ENCODE measurements at regions not wholly inside any gene's neighbourhood (a gene's known extent, or its start where the extent isn't known, plus 50 kb on each side); places are given as distances from the start of the nearest gene placed in this dataset.

GRCh38 chr3:124569761-124570160, 160.5 kb upstream of the UMPS start:
- Histone ChIP-seq H4K20me1 (ENCODE audit: insufficient read depth, low read length) (no peaks in the 10 kb centered on the region), H2AFZ (ENCODE audit: low read length) (no peak overlapping the region), H3K27me3 (ENCODE audit: insufficient read depth, low read length) (peaks cover 25% of the 10 kb centered on the region), H3K36me3 (ENCODE audit: insufficient read depth, low read length) (no peaks in the 10 kb centered on the region), H3K79me2 (ENCODE audit: insufficient read depth, low read length) (no peaks in the 10 kb centered on the region), H3K4me3 (ENCODE audit: insufficient read depth, low read length) (no peak overlapping the region), H3K4me2 (ENCODE audit: insufficient read depth, low read length) (no peak overlapping the region), H3K4me1 (ENCODE audit: insufficient read depth, low read length) (no peaks in the 10 kb centered on the region), H3K27ac (ENCODE audit: low read depth, low read length) (no peak overlapping the region), H3K9me3 (ENCODE audit: low read depth, low read length) (no peaks in the 10 kb centered on the region)
- TF ChIP-seq, protein P1, sequence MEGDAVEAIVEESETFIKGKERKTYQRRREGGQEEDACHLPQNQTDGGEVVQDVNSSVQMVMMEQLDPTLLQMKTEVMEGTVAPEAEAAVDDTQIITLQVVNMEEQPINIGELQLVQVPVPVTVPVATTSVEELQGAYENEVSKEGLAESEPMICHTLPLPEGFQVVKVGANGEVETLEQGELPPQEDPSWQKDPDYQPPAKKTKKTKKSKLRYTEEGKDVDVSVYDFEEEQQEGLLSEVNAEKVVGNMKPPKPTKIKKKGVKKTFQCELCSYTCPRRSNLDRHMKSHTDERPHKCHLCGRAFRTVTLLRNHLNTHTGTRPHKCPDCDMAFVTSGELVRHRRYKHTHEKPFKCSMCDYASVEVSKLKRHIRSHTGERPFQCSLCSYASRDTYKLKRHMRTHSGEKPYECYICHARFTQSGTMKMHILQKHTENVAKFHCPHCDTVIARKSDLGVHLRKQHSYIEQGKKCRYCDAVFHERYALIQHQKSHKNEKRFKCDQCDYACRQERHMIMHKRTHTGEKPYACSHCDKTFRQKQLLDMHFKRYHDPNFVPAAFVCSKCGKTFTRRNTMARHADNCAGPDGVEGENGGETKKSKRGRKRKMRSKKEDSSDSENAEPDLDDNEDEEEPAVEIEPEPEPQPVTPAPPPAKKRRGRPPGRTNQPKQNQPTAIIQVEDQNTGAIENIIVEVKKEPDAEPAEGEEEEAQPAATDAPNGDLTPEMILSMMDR (IDR thresholded peaks at IDR 0.05; ENCODE audit: extremely low read depth, low read depth, low read length) = no peak
- no peak for DNase-seq (ENCODE audit: insufficient read length, low spot score, missing footprints)

DNA sequence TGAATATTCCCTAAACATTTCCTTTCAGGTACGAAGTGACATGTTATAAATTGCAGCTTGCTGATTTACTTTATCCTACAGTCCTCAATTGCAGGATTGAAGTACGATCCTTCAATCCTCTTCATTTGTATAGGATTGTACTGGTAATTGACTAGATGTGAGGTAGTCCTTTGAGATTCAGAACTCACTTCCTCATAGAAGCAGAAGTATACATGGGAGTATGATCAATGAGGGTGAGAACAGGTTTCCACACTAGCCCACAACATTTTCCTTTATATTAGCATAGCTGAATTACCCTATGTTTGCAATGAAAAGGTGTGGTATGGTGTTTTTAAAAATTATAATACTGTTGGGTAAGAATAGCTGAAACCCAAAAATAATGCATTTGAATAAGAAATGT, 160.0 kb upstream of the UMPS start:
- H3K4me2 ChIP-seq (ENCODE audit: insufficient read depth, low read length) = no peak overlapping the region
- DNase-seq (ENCODE audit: insufficient read length, low spot score, missing footprints) = no peak
- H3K4me1 ChIP-seq (ENCODE audit: insufficient read depth, low read length) = no peaks in the 10 kb centered on the region

DNA sequence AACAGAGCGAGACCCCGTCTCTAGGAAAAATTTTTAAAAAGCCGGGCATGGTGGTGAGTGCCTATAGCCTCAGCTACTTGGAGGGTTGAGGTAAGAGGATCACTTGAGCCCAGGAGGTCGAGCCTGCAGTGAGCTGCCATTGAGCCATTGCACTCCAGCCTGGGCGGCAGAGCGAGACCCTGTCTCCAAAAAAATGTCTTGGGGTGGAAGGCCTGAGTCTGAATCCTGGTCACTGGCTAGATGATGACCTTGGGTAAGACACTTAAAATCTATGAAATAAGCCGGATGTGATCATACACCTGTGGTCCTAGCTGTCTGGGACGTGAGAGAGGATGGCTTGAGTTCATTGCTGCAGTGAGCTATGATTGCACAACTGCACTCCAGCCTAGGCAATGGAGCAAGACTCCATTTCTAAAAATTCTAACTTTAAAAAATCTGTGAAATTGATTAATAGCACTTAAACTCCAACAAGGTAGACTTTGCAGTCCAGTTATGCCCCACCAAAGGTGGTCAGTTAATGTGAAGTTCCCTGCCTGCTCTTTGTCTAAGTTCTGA, 157.3 kb upstream of the UMPS start:
- H4K20me1 ChIP-seq (ENCODE audit: insufficient read depth, low read length) = no peaks in the 10 kb centered on the region
- no peaks in the 10 kb centered on the region for H3K36me3 ChIP-seq (ENCODE audit: insufficient read depth, low read length)
- no peak overlapping the region for H3K4me3 ChIP-seq (ENCODE audit: insufficient read depth, low read length)
- DNase-seq (ENCODE audit: insufficient read length, low spot score, missing footprints) = no peak
- TF ChIP-seq, protein P1 (IDR thresholded peaks at IDR 0.05; ENCODE audit: extremely low read depth, low read depth, low read length) = no peak
- peaks cover 16% of the 10 kb centered on the region for H3K27me3 ChIP-seq (ENCODE audit: insufficient read depth, low read length)
- H3K27ac ChIP-seq (ENCODE audit: low read depth, low read length) = no peak overlapping the region
- H3K9me3 ChIP-seq (ENCODE audit: low read depth, low read length) = no peaks in the 10 kb centered on the region
- no peak overlapping the region for H3K4me2 ChIP-seq (ENCODE audit: insufficient read depth, low read length)
- H3K4me1 ChIP-seq (ENCODE audit: insufficient read depth, low read length) = no peaks in the 10 kb centered on the region
- no peaks in the 10 kb centered on the region for H3K79me2 ChIP-seq (ENCODE audit: insufficient read depth, low read length)
- H2AFZ ChIP-seq (ENCODE audit: low read length) = no peak overlapping the region

More for the DNA sequence above, 160.0 kb upstream of the UMPS start:
- peaks cover 25% of the 10 kb centered on the region for H3K27me3 ChIP-seq (ENCODE audit: insufficient read depth, low read length)
- no peak overlapping the region for H2AFZ ChIP-seq (ENCODE audit: low read length)
- no peaks in the 10 kb centered on the region for H3K36me3 ChIP-seq (ENCODE audit: insufficient read depth, low read length)
- H3K9me3 ChIP-seq (ENCODE audit: low read depth, low read length) = no peaks in the 10 kb centered on the region
- no peaks in the 10 kb centered on the region for H4K20me1 ChIP-seq (ENCODE audit: insufficient read depth, low read length)
- no peak overlapping the region for H3K27ac ChIP-seq (ENCODE audit: low read depth, low read length)
- TF ChIP-seq, protein P1 (IDR thresholded peaks at IDR 0.05; ENCODE audit: extremely low read depth, low read depth, low read length) = no peak
- no peaks in the 10 kb centered on the region for H3K79me2 ChIP-seq (ENCODE audit: insufficient read depth, low read length)
- H3K4me3 ChIP-seq (ENCODE audit: insufficient read depth, low read length) = no peak overlapping the region

DNA sequence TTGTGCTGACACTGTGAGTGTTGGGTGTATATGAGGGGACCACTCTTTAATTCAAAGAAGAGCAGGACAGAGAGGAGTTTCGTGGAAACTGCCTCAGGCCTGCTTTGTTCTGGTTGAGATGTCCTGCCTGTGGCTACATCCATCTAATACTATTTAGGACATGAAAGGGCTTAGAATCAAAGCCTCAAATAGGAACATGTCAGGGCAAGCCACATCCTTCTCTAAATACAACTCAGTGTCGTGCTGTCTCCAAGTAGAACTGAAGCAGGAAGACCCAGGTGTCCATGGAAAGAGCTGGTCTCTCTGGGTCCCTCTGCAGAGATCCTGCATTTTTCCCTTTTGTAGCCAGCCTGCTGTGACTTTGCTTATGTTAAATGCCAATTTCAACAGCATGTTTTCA, 156.2 kb upstream of the UMPS start:
- H3K4me3 ChIP-seq (ENCODE audit: insufficient read depth, low read length) = no peak overlapping the region
- DNase-seq (ENCODE audit: insufficient read length, low spot score, missing footprints) = no peak
- no peaks in the 10 kb centered on the region for H4K20me1 ChIP-seq (ENCODE audit: insufficient read depth, low read length)
- H3K27ac ChIP-seq (ENCODE audit: low read depth, low read length) = no peak overlapping the region
- no peaks in the 10 kb centered on the region for H3K79me2 ChIP-seq (ENCODE audit: insufficient read depth, low read length)
- H3K4me2 ChIP-seq (ENCODE audit: insufficient read depth, low read length) = no peak overlapping the region
- no peaks in the 10 kb centered on the region for H3K4me1 ChIP-seq (ENCODE audit: insufficient read depth, low read length)
- no peaks in the 10 kb centered on the region for H3K36me3 ChIP-seq (ENCODE audit: insufficient read depth, low read length)
- H3K27me3 ChIP-seq (ENCODE audit: insufficient read depth, low read length) = peaks cover 11% of the 10 kb centered on the region
- TF ChIP-seq, protein P1 (IDR thresholded peaks at IDR 0.05; ENCODE audit: extremely low read depth, low read depth, low read length) = no peak
- H2AFZ ChIP-seq (ENCODE audit: low read length) = no peak overlapping the region
- no peaks in the 10 kb centered on the region for H3K9me3 ChIP-seq (ENCODE audit: low read depth, low read length)
